IMR-90 (cell line): ENCODE measurements at regions not wholly inside any gene's neighbourhood (a gene's known extent, or its start where the extent isn't known, plus 50 kb on each side); places are given as distances from the start of the nearest gene placed in this dataset.

ENCODE experiments used
- ATAC-seq: fragments of 200-7000 bp; cut with Tn5 transposase; 2 replicates; pipeline ENCODE4 v1.9.1; 2020; ENCODE audit warnings: low read depth, mild to moderate bottlenecking, moderate library complexity
- BruUV-seq: library from RNA; stranded (reverse); fragments of 400-500 nt; replicated peaks from 2 replicates; lab custom pipeline; 2021; lab: Mats Ljungman, UMichigan
- CTCF ChIA-PET: fragments of 300-600 bp; formaldehyde crosslinking; extraction: SDS; loops from one replicate; lab custom pipeline; 2021; ENCODE audit warnings: antibody characterized with exemption; lab: Yijun Ruan, JAX
- POLR2A ChIA-PET: fragments of 300-600 bp; sonication (Branson Sonifier 250); formaldehyde crosslinking; loops from one replicate; lab custom pipeline; 2022; ENCODE audit warnings: antibody characterized with exemption; ENCODE audit not compliant: unreplicated experiment; lab: Charles Lee
- DNase-seq: peaks from one replicate; pipeline ENCODE4 v3.0.0; 2013
- H2AFZ ChIP-seq: replicated peaks from 2 replicates; pipeline ENCODE3; 2013; ENCODE audit warnings: low read length, mild to moderate bottlenecking; ENCODE audit not compliant: poor library complexity
- H2AK5ac ChIP-seq: 2 replicates; pipeline ENCODE4 v1.6.1; 2013; ENCODE audit warnings: low read depth, low read length, inconsistent platforms
- H2AK9ac ChIP-seq: replicated peaks from 2 replicates; pipeline ENCODE3; 2013; ENCODE audit warnings: mild to moderate bottlenecking, low read depth, low read length, moderate library complexity; ENCODE audit not compliant: poor library complexity
- H2BK120ac ChIP-seq: 2 replicates; pipeline ENCODE4 v1.6.1; 2013; ENCODE audit warnings: low read depth, low read length, inconsistent platforms
- H2BK15ac ChIP-seq: 3 replicates; pipeline ENCODE4 v1.6.1; 2013; ENCODE audit warnings: low read depth, low read length, inconsistent platforms
- H2BK20ac ChIP-seq: 2 replicates; pipeline ENCODE4 v1.6.1; 2013; ENCODE audit warnings: low read depth, mild to moderate bottlenecking, inconsistent platforms, low read length, moderate library complexity
- H2BK5ac ChIP-seq: 2 replicates; pipeline ENCODE4 v1.6.1; 2013; ENCODE audit warnings: mild to moderate bottlenecking, low read depth, low read length, inconsistent platforms; ENCODE audit not compliant: poor library complexity, severe bottlenecking
- H3K14ac ChIP-seq: replicated peaks from 2 replicates; pipeline ENCODE4 v1.6.1; 2013; ENCODE audit warnings: low read depth, low read length, inconsistent platforms
- H3K18ac ChIP-seq: 2 replicates; pipeline ENCODE4 v1.6.1; 2013; ENCODE audit warnings: low read depth, low read length, control low read depth
- H3K23ac ChIP-seq: 2 replicates; pipeline ENCODE4 v1.6.1; 2013; ENCODE audit warnings: low read depth, low read length, inconsistent platforms
- H3K27ac ChIP-seq: 2 replicates; pipeline ENCODE4 v1.5.1; 2013; ENCODE audit warnings: mild to moderate bottlenecking, control low read depth, low read length; ENCODE audit not compliant: insufficient read depth
- H3K27me3 ChIP-seq: 2 replicates; pipeline ENCODE4 v1.6.1; 2013; ENCODE audit warnings: low read length; ENCODE audit not compliant: control insufficient read depth, insufficient read depth
- H3K36me3 ChIP-seq: 2 replicates; pipeline ENCODE4 v1.6.1; 2013; ENCODE audit warnings: low read length, mixed read lengths; ENCODE audit not compliant: control insufficient read depth, insufficient read depth
- H3K4ac ChIP-seq: 2 replicates; pipeline ENCODE4 v1.6.1; 2013; ENCODE audit warnings: low read depth, low read length, inconsistent platforms
- H3K4me1 ChIP-seq: 2 replicates; pipeline ENCODE4 v1.6.1; 2013; ENCODE audit warnings: low read length, mixed read lengths; ENCODE audit not compliant: control insufficient read depth, insufficient read depth
- H3K4me2 ChIP-seq: 2 replicates; pipeline ENCODE4 v1.6.1; 2013; ENCODE audit warnings: low read depth, mild to moderate bottlenecking, control low read depth, low read length, moderate library complexity
- H3K4me3 ChIP-seq: 2 replicates; pipeline ENCODE4 v1.5.1; 2013; ENCODE audit warnings: low read depth, mild to moderate bottlenecking, control low read depth, low read length, moderate library complexity; ENCODE audit not compliant: insufficient read depth
- H3K56ac ChIP-seq: 2 replicates; pipeline ENCODE4 v1.6.1; 2013; ENCODE audit warnings: low read length, inconsistent platforms; ENCODE audit not compliant: insufficient read depth; ENCODE audit errors: extremely low read depth
- H3K79me1 ChIP-seq, 2 experiments: 2 replicates each; pipeline ENCODE4 v1.6.1; 2013; ENCODE audit warnings: low read length in 2 of 2, inconsistent platforms in 1 of 2, low read depth in 1 of 2
- H3K9ac ChIP-seq: 2 replicates; pipeline ENCODE4 v1.6.1; 2013; ENCODE audit warnings: low read depth, low read length, control low read depth
- H3K9me1 ChIP-seq: 2 replicates; pipeline ENCODE4 v1.6.1; 2013; ENCODE audit warnings: low read length, inconsistent platforms; ENCODE audit not compliant: insufficient read depth
- H3K9me3 ChIP-seq: 2 replicates; pipeline ENCODE4 v1.6.1; 2013; ENCODE audit warnings: low read length; ENCODE audit not compliant: control insufficient read depth, insufficient read depth
- H4K20me1 ChIP-seq: 2 replicates; pipeline ENCODE4 v1.6.1; 2013; ENCODE audit warnings: low read length, inconsistent platforms; ENCODE audit not compliant: insufficient read depth
- H4K5ac ChIP-seq: 2 replicates; pipeline ENCODE4 v1.6.1; 2013; ENCODE audit warnings: mild to moderate bottlenecking, low read depth, low read length, control low read depth
- H4K8ac ChIP-seq, 2 experiments: 2 replicates each; pipeline ENCODE4 v1.6.1; 2013; ENCODE audit warnings: low read depth in 2 of 2, low read length in 2 of 2, control low read depth in 1 of 2, inconsistent platforms in 1 of 2
- H4K91ac ChIP-seq: 2 replicates; pipeline ENCODE4 v1.6.1; 2013; ENCODE audit warnings: low read depth, low read length, inconsistent platforms; ENCODE audit not compliant: insufficient read depth
- SMC3 ChIP-seq: fragments of 150-350 bp; IDR thresholded peaks from 2 replicates; pipeline ENCODE4 v1.6.1; 2016; ENCODE audit warnings: low read depth, mild to moderate bottlenecking, antibody characterized with exemption, low read length, moderate library complexity
- WGBS, 2 experiments: methylation state at CpG; one replicate each; pipeline versions ENCODE4 v1.1.5 to v1.1.7; 2013; ENCODE audit warnings: missing lambda C conversion rate in 2 of 2; ENCODE audit not compliant: insufficient read length in 1 of 2; ENCODE audit errors: extremely low coverage in 2 of 2; 5-methylcytosine and 5-hydroxymethylcytosine counted together
- dilution Hi-C: fragments of 300-500 bp; cut with HindIII; formaldehyde crosslinking; loops from one replicate; pipeline ENCODE4 v1.14.3; 2018; ENCODE audit warnings: low sequenced_read_pairs; ENCODE audit not compliant: unreplicated experiment
- in situ Hi-C: fragments of 300-500 bp; cut with MboI; formaldehyde crosslinking; loops from 3 replicates; pipeline ENCODE4 v1.14.3; 2019; ENCODE audit warnings: low sequenced_read_pairs, inconsistent platforms, mixed read lengths
- intact Hi-C: fragments of 100-400 bp; cut with micrococcal nuclease; formaldehyde crosslinking; loops from 2 replicates; pipeline ENCODE4 v1.10.0; 2022

GRCh38 chr10:29956335-29956924 is 103.0 kb downstream of the JCAD start:
- no TSS peak for BruUV-seq
- WGBS, 2 experiments: 100% methylated on average over 1 of the region's 7 CpGs; no CpG with 5 or more reads in 1 of the 2 experiments
- H3K18ac ChIP-seq: no peak overlapping the region
- intact Hi-C loops (no loop called here), in situ Hi-C loops (no loop called here), dilution Hi-C loops (no loop called here)
- ChIA-PET CTCF (no interaction called here), POLR2A (no interaction called here)
- H4K8ac ChIP-seq: no peak overlapping the region
- no peak for DNase-seq
- H3K27me3 ChIP-seq: peaks cover 6% of the 10 kb centered on the region; the same call in 1 of the 2 replicates
- H3K9ac ChIP-seq: no peak overlapping the region
- TF ChIP-seq SMC3: no peak
- H3K9me3 ChIP-seq: no peaks in the 10 kb centered on the region; the same call in 1 of the 2 replicates
- H3K9me1 ChIP-seq: peaks cover 8% of the 10 kb centered on the region; the same call in 1 of the 2 replicates
- H3K14ac ChIP-seq: no peak overlapping the region
- H3K23ac ChIP-seq: no peak overlapping the region
- no peak overlapping the region for H4K5ac ChIP-seq
- H2BK20ac ChIP-seq: no peak overlapping the region
- peak overlapping the region; percentile 31; the same call in 1 of the 2 replicates for H2AK5ac ChIP-seq
- H2BK5ac ChIP-seq: no peak overlapping the region
- no peaks in the 10 kb centered on the region for H3K79me1 ChIP-seq
- H3K27ac ChIP-seq: no peak overlapping the region
- H4K20me1 ChIP-seq: no peaks in the 10 kb centered on the region
- no peak for ATAC-seq
- H2BK120ac ChIP-seq: no peak overlapping the region
- no peak overlapping the region for H3K4ac ChIP-seq
- 0 out of 2 replicates have a peak overlapping the region, but pooled peaks have one; percentile 21 for H4K91ac ChIP-seq
- H2AFZ ChIP-seq: no peak overlapping the region
- H2AK9ac ChIP-seq: no peak overlapping the region
- H3K4me2 ChIP-seq: no peak overlapping the region
- no peaks in the 10 kb centered on the region for H3K36me3 ChIP-seq
- H3K4me1 ChIP-seq: peaks cover 18% of the 10 kb centered on the region
- H2BK15ac ChIP-seq: no peak overlapping the region
- no peak overlapping the region for H3K56ac ChIP-seq
- no peak overlapping the region for H3K4me3 ChIP-seq
